ENCODE measurements at regions not wholly inside any gene's neighbourhood (a gene's known extent, or its start where the extent isn't known, plus 50 kb on each side); places are given as distances from the start of the nearest gene placed in this dataset.

DNA sequence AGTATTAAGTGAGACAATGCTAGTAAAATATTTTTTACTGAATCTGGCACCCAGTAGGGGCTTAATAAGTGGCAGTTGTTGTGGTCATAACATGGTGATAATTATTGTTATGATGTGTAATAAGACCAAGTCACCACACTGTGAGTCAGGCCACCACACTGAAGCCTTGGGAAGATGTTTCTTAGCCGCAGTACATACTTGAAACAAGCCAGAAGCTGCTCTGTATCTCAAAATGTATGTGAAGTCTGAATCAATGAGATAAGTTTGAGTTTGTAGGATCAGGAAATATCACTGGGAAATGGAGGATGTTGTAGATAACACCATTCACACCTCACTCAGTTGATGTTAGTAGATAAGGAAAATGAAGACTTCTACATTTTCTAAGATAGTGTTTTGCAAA, 51.3 kb upstream of the PTPN3 start:
- H3K4me1 Mint-ChIP-seq = no peaks in the 10 kb centered on the region
- H3K4me3 Mint-ChIP-seq = no peak overlapping the region
- H3K9me3 ChIP-seq (ENCODE audit: control insufficient read depth, low read length, poor library complexity, severe bottlenecking) = no peaks in the 10 kb centered on the region
- DNase-seq (no peak), ATAC-seq (no peak)
- H3K36me3 Mint-ChIP-seq (ENCODE audit: low read depth) = no peaks in the 10 kb centered on the region
- H3K27me3 Mint-ChIP-seq = no peaks in the 10 kb centered on the region
- no peak overlapping the region for H3K27ac Mint-ChIP-seq

DNA sequence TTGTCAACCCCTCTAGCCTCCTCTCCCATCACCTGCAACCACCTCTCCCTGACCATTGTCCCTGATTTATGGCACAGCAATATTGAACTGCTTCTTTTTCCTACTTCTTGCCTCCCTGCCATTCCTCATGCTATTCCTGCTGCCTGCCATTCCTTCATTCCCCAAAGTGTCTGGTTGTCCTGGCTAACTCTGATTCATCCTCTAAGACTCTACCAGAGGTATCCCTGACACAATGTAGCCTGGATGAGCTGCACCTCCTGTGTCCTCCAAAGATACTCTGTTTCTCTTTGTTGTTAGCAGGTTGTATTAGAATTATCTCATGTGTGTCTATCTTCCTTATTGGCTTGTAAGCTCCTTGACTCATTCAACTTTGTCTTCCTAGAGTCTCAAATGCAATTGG, 53.5 kb upstream of the PTPN3 start:
- ATAC-seq = no peak
- Mint-ChIP-seq H3K4me1 (peaks cover 1% of the 10 kb centered on the region), H3K27ac (no peak overlapping the region), H3K27me3 (peaks cover 2% of the 10 kb centered on the region), H3K36me3 (ENCODE audit: low read depth) (no peaks in the 10 kb centered on the region), H3K4me3 (no peak overlapping the region)
- no peaks in the 10 kb centered on the region for H3K9me3 ChIP-seq (ENCODE audit: control insufficient read depth, low read length, poor library complexity, severe bottlenecking)
- no peak for DNase-seq

GRCh38 chr9:109555215-109555614, 57.1 kb upstream of the PTPN3 start:
- ATAC-seq = no peak
- peaks cover 12% of the 10 kb centered on the region for H3K27me3 Mint-ChIP-seq
- H3K27ac Mint-ChIP-seq = no peak overlapping the region

GRCh38 chr9:109556061-109556460, 58.0 kb upstream of the PTPN3 start:
- H3K9me3 ChIP-seq (ENCODE audit: control insufficient read depth, low read length, poor library complexity, severe bottlenecking) = no peaks in the 10 kb centered on the region
- ATAC-seq = no peak
- peaks cover 2% of the 10 kb centered on the region for H3K4me1 Mint-ChIP-seq
- no peak overlapping the region for H3K27ac Mint-ChIP-seq
- H3K4me3 Mint-ChIP-seq = no peak overlapping the region
- no peaks in the 10 kb centered on the region for H3K36me3 Mint-ChIP-seq (ENCODE audit: low read depth)
- no peak for DNase-seq
- H3K27me3 Mint-ChIP-seq = peaks cover 20% of the 10 kb centered on the region

More at GRCh38 chr9:109555215-109555614, 57.1 kb upstream of the PTPN3 start:
- no peaks in the 10 kb centered on the region for H3K36me3 Mint-ChIP-seq (ENCODE audit: low read depth)
- H3K4me1 Mint-ChIP-seq = peaks cover 2% of the 10 kb centered on the region
- H3K9me3 ChIP-seq (ENCODE audit: control insufficient read depth, low read length, poor library complexity, severe bottlenecking) = no peaks in the 10 kb centered on the region
- no peak for DNase-seq
- H3K4me3 Mint-ChIP-seq = no peak overlapping the region

DNA sequence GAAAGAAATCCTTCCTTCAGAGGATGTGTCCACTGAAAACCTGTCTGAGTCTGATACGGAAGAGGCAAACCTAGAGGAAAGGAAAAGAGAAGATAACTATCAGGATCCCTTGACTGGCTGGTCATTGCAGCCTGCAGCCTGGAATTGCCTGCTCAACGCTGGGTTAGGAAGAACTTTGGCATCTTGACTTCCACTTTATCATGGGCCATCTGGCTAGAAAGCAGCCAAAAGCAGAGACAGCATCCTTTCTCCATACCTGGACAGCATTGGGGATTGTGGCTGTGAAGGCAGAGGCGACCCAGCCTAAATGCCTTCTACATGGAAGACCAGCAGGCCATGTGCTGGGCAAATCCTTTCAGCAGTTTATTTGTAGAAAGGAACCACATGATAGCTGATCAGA, 58.7 kb upstream of the PTPN3 start:
- Mint-ChIP-seq H3K27me3 (peaks cover 24% of the 10 kb centered on the region), H3K27ac (no peak overlapping the region), H3K36me3 (ENCODE audit: low read depth) (no peaks in the 10 kb centered on the region), H3K4me1 (peaks cover 2% of the 10 kb centered on the region), H3K4me3 (no peak overlapping the region)
- no peak for DNase-seq
- no peaks in the 10 kb centered on the region for H3K9me3 ChIP-seq (ENCODE audit: control insufficient read depth, low read length, poor library complexity, severe bottlenecking)
- ATAC-seq = no peak

GRCh38 chr9:109557481-109557880, 59.4 kb upstream of the PTPN3 start:
- Mint-ChIP-seq H3K4me1 (peaks cover 2% of the 10 kb centered on the region), H3K36me3 (ENCODE audit: low read depth) (no peaks in the 10 kb centered on the region), H3K27ac (no peak overlapping the region), H3K27me3 (peaks cover 24% of the 10 kb centered on the region), H3K4me3 (no peak overlapping the region)
- ATAC-seq = no peak
- DNase-seq = no peak
- no peaks in the 10 kb centered on the region for H3K9me3 ChIP-seq (ENCODE audit: control insufficient read depth, low read length, poor library complexity, severe bottlenecking)

DNA sequence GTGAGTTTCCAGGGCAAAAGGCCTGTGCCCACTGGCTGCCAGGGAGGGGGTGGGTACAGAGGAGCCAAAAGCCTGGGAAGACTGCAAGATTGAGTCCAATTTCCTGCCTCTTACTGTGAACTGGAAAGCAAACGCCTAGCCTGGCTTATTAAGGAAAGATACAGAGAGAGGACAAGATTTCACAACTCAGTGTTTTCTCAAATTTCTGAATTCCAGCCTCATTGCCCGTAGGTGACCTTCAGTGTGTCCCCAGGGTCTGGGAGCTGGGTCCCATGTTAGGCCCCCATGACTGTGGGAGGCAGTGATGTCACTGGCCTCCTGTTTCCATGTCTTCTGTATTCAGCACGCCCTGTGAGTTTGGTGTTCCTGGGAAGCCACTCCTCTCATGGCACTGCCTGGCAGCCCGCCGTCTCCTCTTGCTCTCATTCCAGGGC, 60.6 kb upstream of the PTPN3 start:
- no peak overlapping the region for H3K4me3 Mint-ChIP-seq
- peaks cover 24% of the 10 kb centered on the region for H3K27me3 Mint-ChIP-seq
- ATAC-seq = no peak
- H3K27ac Mint-ChIP-seq = no peak overlapping the region
- H3K4me1 Mint-ChIP-seq = peaks cover 2% of the 10 kb centered on the region
- no peak for DNase-seq
- H3K36me3 Mint-ChIP-seq (ENCODE audit: low read depth) = no peaks in the 10 kb centered on the region
- H3K9me3 ChIP-seq (ENCODE audit: control insufficient read depth, low read length, poor library complexity, severe bottlenecking) = no peaks in the 10 kb centered on the region

DNA sequence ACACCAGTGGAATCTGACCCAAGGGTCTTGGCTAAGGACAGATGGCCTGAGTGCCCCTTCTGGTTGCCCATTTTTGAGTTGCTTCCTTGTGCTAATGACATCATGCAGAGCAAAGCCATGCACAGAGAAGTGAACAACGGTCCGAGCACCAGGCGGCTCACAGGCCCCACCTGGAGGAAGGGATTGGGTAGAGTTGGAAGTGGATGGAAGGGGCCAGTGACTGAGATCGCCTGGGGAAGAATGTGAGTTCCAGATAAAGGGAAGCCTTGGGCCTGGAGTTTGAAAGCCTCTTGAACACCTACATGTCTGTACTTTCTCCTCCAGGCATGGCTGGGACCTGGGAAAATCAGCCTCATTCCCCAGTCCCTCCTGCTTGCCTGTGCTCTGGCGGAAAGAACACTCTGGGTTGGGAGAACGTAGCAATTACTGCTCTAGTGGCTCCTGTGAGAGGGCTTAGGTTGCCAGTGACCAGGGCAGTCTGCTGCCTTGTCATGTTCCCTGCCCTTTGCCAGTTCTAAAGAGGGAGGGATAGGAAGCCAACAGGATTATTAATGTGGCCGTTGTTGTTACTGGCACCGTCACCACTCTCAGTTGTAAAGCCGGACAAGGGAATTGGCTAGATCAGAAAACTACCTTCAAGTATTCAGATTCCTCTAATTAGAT, 62.5 kb upstream of the PTPN3 start:
- no peaks in the 10 kb centered on the region for H3K36me3 Mint-ChIP-seq (ENCODE audit: low read depth)
- DNase-seq (no peak), ATAC-seq (no peak)
- H3K27me3 Mint-ChIP-seq = peaks cover 34% of the 10 kb centered on the region
- H3K4me3 Mint-ChIP-seq = no peak overlapping the region
- H3K4me1 Mint-ChIP-seq = peaks cover 2% of the 10 kb centered on the region
- H3K9me3 ChIP-seq (ENCODE audit: control insufficient read depth, low read length, poor library complexity, severe bottlenecking) = no peaks in the 10 kb centered on the region
- H3K27ac Mint-ChIP-seq = no peak overlapping the region

DNA sequence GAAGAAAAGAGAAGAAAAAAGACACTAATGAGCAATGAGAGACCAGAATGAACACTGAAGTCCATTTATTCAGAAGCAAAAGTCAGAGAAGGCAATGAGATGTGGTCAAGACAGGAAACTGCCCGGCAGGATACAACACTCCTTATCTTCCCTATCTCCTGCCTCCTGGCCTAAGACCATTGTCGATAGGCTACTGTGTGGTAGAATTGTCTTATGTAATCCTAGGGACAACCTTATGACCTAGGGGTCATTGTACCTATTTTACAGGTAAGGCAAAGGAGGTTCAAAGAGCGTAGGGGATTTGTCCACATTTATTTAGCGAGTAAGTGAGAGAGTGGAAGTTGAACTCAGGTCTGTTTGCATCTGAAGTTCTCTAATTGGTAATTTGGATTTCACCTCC, 63.0 kb upstream of the PTPN3 start:
- Mint-ChIP-seq H3K4me3 (no peak overlapping the region), H3K4me1 (peaks cover 2% of the 10 kb centered on the region), H3K27ac (no peak overlapping the region), H3K36me3 (ENCODE audit: low read depth) (no peaks in the 10 kb centered on the region), H3K27me3 (peaks cover 34% of the 10 kb centered on the region)
- no peaks in the 10 kb centered on the region for H3K9me3 ChIP-seq (ENCODE audit: control insufficient read depth, low read length, poor library complexity, severe bottlenecking)
- ATAC-seq = no peak
- DNase-seq = no peak

GRCh38 chr9:109568089-109568488, 70.0 kb upstream of the PTPN3 start:
- Mint-ChIP-seq H3K4me1 (peaks cover 2% of the 10 kb centered on the region), H3K27ac (no peak overlapping the region), H3K27me3 (peaks cover 57% of the 10 kb centered on the region), H3K4me3 (no peak overlapping the region), H3K36me3 (ENCODE audit: low read depth) (no peaks in the 10 kb centered on the region)
- no peaks in the 10 kb centered on the region for H3K9me3 ChIP-seq (ENCODE audit: control insufficient read depth, low read length, poor library complexity, severe bottlenecking)
- no peak for ATAC-seq
- DNase-seq = no peak

DNA sequence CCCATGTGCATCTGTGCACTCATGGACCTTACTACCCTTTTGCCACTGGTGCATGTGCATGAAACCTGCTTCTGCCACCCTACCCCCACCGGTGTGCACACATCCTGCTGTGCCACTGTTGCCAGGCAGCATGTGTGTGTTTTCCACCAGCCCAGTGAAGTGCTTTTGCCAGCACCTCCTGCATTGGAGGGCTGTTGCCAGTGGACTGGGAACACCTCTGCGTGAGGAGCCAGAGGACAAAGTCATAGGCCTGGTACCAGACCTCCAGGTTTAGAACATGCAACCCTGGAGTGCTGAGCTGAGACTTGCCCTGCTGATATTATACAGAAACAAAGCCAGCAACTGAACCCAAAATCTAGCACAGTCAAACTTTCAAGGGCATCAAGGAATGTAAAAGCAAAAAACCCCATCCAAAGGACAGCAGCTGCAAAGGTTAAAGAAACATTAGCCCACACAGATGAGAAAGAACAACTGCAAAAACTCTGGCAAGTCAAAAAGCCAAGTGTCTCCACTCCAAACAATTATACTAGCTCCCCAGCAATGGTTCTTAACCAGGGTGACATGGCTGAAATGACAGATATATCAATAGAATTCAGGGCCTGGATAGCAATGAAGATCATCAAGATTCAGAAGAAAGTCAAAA, 70.6 kb upstream of the PTPN3 start:
- Mint-ChIP-seq H3K4me1 (peaks cover 2% of the 10 kb centered on the region), H3K4me3 (no peak overlapping the region), H3K27ac (no peak overlapping the region), H3K36me3 (ENCODE audit: low read depth) (no peaks in the 10 kb centered on the region), H3K27me3 (peaks cover 57% of the 10 kb centered on the region)
- no peaks in the 10 kb centered on the region for H3K9me3 ChIP-seq (ENCODE audit: control insufficient read depth, low read length, poor library complexity, severe bottlenecking)
- ATAC-seq (no peak), DNase-seq (no peak)

- H3K9me3 ChIP-seq (ENCODE audit: control insufficient read depth, low read length, poor library complexity, severe bottlenecking) = no peaks in the 10 kb centered on the region
- Mint-ChIP-seq H3K27ac (no peak overlapping the region), H3K4me3 (no peak overlapping the region), H3K4me1 (peaks cover 2% of the 10 kb centered on the region), H3K36me3 (ENCODE audit: low read depth) (no peaks in the 10 kb centered on the region), H3K27me3 (peaks cover 35% of the 10 kb centered on the region)
- ATAC-seq (no peak), DNase-seq (no peak)
These were observed 76.2 kb upstream of the PTPN3 start for GRCh38 chr9:109574061-109574882.

DNA sequence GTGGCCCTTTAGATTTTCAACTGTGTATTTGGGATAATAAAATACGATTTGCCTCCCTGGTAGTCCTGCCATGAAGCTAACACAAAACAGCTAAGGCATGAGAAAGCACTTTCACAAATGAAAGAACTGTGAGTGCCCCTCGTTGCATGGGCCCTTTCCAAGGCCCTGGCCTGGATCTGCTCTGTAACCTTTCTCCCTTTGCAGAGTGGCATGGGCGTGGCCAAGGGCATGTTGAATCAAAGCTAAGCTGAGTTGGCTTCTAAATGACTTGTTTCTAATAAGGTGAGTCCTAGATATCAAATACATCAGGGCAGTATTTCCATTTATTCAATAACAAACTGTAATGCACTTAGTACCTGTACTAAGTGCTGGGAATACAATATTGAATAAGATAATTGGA, 78.7 kb upstream of the PTPN3 start:
- H3K27ac Mint-ChIP-seq = no peak overlapping the region
- ATAC-seq (no peak), DNase-seq (no peak)
- peaks cover 2% of the 10 kb centered on the region for H3K4me1 Mint-ChIP-seq
- peaks cover 13% of the 10 kb centered on the region for H3K27me3 Mint-ChIP-seq
- no peaks in the 10 kb centered on the region for H3K9me3 ChIP-seq (ENCODE audit: control insufficient read depth, low read length, poor library complexity, severe bottlenecking)
- H3K36me3 Mint-ChIP-seq (ENCODE audit: low read depth) = no peaks in the 10 kb centered on the region
- H3K4me3 Mint-ChIP-seq = no peak overlapping the region

Measured in T-helper 17 cell (primary cell).